Breast epithelium (tissue), 3 donors: ENCODE measurements at regions not wholly inside any gene's neighbourhood (a gene's known extent, or its start where the extent isn't known, plus 50 kb on each side); places are given as distances from the start of the nearest gene placed in this dataset.

Experiments used
- CTCF ChIP-seq, 3 donors: fragments of 450-650 bp; IDR thresholded peaks; one replicate each; pipeline ENCODE4 v1.5.1; 2016 to 2017; ENCODE audit warnings: antibody characterized with exemption in 3 of 3, mild to moderate bottlenecking in 3 of 3, moderate library complexity in 3 of 3
- POLR2A ChIP-seq: fragments of 450-650 bp; IDR thresholded peaks from one replicate; pipeline ENCODE4 v1.6.1; 2016; ENCODE audit warnings: antibody characterized with exemption, mild to moderate bottlenecking, moderate library complexity
- POLR2AphosphoS5 ChIP-seq, 3 donors: sonication (generic); formaldehyde crosslinking; IDR thresholded peaks; one replicate each; pipeline ENCODE4 v1.6.1; 2017; ENCODE audit warnings: antibody characterized with exemption in 3 of 3

DNA sequence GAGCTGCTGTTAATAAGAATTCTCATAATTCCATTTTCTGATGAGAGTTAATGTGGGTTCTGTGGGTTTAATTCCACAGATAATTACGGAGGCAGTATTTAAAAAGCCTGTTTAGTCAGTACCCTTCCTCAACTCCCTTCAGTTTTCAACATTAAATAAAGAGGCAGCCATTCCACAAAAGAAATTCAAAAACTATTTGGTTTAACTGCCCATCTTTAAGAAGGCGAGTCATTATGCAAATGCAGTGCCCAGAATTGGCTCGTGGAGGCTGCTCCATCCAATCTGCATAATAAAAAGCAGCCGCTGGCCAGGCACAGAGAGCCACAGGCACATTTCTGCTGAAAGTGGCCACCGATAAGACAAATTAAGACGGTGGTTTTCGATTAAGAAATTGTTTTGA, 194.4 kb upstream of the TOX3 start:
- TF ChIP-seq POLR2A, result no peak
- TF ChIP-seq CTCF (IDR thresholded peaks at IDR 0.05), result no peak
- TF ChIP-seq POLR2AphosphoS5 (IDR thresholded peaks at IDR 0.05), result no peak
